GM18517 (cell line): ENCODE measurements at regions not wholly inside any gene's neighbourhood (a gene's known extent, or its start where the extent isn't known, plus 50 kb on each side); places are given as distances from the start of the nearest gene placed in this dataset.
"Not testable (repeated sequence)": the region's sequence is repeated elsewhere in the genome, so short reads cannot be mapped to it uniquely, and the experiment has no call there.

Experiments
- ATAC-seq: cut with Tn5 transposase; IDR thresholded peaks from one replicate; pipeline ENCODE4 v1.9.1; 2021; ENCODE audit warnings: mild to moderate bottlenecking, moderate library complexity; ENCODE audit not compliant: unreplicated experiment

- ATAC-seq, result no peak
These were observed 149.3 kb upstream of the ATP11B start for GRCh38 chr3:182644013-182644412.

GRCh38 chr3:182644790-182645433, 148.4 kb upstream of the ATP11B start:
- ATAC-seq, result no peak

GRCh38 chr3:182650568-182651128, 142.7 kb upstream of the ATP11B start:
- no peak for ATAC-seq

GRCh38 chr3:182651461-182651860, 141.8 kb upstream of the ATP11B start:
- no peak for ATAC-seq

GRCh38 chr3:182653065-182653464, 140.2 kb upstream of the ATP11B start:
- ATAC-seq, result not testable (repeated sequence)

- no peak for ATAC-seq
These were observed 124.8 kb upstream of the ATP11B start for GRCh38 chr3:182668541-182668940.

- no peak for ATAC-seq
These were observed 124.3 kb upstream of the ATP11B start for GRCh38 chr3:182668974-182669373.

GRCh38 chr3:182671541-182671940, 121.8 kb upstream of the ATP11B start:
- no peak for ATAC-seq

- no peak for ATAC-seq
These were observed 121.4 kb upstream of the ATP11B start for GRCh38 chr3:182671942-182672341.

- ATAC-seq, result no peak
These were observed 120.0 kb upstream of the ATP11B start for GRCh38 chr3:182673336-182673735.

GRCh38 chr3:182682263-182683241, 110.8 kb upstream of the ATP11B start:
- ATAC-seq, result peak; percentile 66

GRCh38 chr3:182683453-182683852, 109.9 kb upstream of the ATP11B start:
- peak; percentile 74 for ATAC-seq

- ATAC-seq, result peak; percentile 4
These were observed 109.4 kb upstream of the ATP11B start for GRCh38 chr3:182683858-182684257.

GRCh38 chr3:182686033-182686886, 107.0 kb upstream of the ATP11B start:
- ATAC-seq, result no peak

GRCh38 chr3:182690172-182690571, 103.1 kb upstream of the ATP11B start:
- no peak for ATAC-seq

- ATAC-seq, result no peak
These were observed 101.3 kb upstream of the ATP11B start for GRCh38 chr3:182692021-182692420.

GRCh38 chr3:182692695-182693094, 100.6 kb upstream of the ATP11B start:
- ATAC-seq, result no peak

- no peak for ATAC-seq
These were observed 99.6 kb upstream of the ATP11B start for GRCh38 chr3:182693723-182694122.

- ATAC-seq, result no peak
These were observed 96.4 kb upstream of the ATP11B start for GRCh38 chr3:182696916-182697315.

GRCh38 chr3:182697345-182697919, 95.9 kb upstream of the ATP11B start:
- no peak for ATAC-seq
